GM23338 (cell line): ENCODE measurements at regions not wholly inside any gene's neighbourhood (a gene's known extent, or its start where the extent isn't known, plus 50 kb on each side); places are given as distances from the start of the nearest gene placed in this dataset.

Experiments used
- ATAC-seq: fragments of 200-7000 bp; cut with Tn5 transposase; 3 replicates; pipeline ENCODE4 v1.9.1; 2020
- DNase-seq: peaks from one replicate; pipeline ENCODE4 v3.0.0-alpha.2; 2015; ENCODE audit warnings: low spot score
- H2AFZ ChIP-seq: fragments of 200-600 bp; sonication (generic); 2 replicates; pipeline ENCODE4 v1.8.0; 2016; ENCODE audit warnings: antibody characterized with exemption, mild to moderate bottlenecking, moderate library complexity
- H3F3A ChIP-seq: fragments of 200-600 bp; sonication (generic); replicated peaks from 2 replicates; pipeline ENCODE4 v1.8.0; 2017; ENCODE audit warnings: antibody characterized with exemption, mixed run types, low read depth
- H3K27ac ChIP-seq: fragments of 200-600 bp; sonication (generic); 2 replicates; pipeline ENCODE4 v1.6.1; 2016; ENCODE audit warnings: low read depth
- H3K27me3 ChIP-seq: fragments of 200-600 bp; sonication (generic); 2 replicates; pipeline ENCODE4 v1.8.0; 2016; ENCODE audit warnings: mild to moderate bottlenecking, mixed run types, moderate library complexity; ENCODE audit not compliant: insufficient read depth
- H3K36me3 ChIP-seq: fragments of 200-600 bp; sonication (generic); 2 replicates; pipeline ENCODE4 v1.8.0; 2016; ENCODE audit warnings: mild to moderate bottlenecking; ENCODE audit not compliant: insufficient read depth
- H3K4me1 ChIP-seq: fragments of 200-600 bp; sonication (generic); 2 replicates; pipeline ENCODE4 v1.8.0; 2016; ENCODE audit warnings: mild to moderate bottlenecking, moderate library complexity; ENCODE audit not compliant: insufficient read depth
- H3K4me2 ChIP-seq: fragments of 200-600 bp; sonication (generic); 2 replicates; pipeline ENCODE4 v1.7.1; 2017; ENCODE audit warnings: mixed run types
- H3K4me3 ChIP-seq: fragments of 200-600 bp; sonication (generic); 2 replicates; pipeline ENCODE4 v1.6.1; 2016; ENCODE audit warnings: mixed run types
- H3K79me2 ChIP-seq: fragments of 200-600 bp; sonication (generic); replicated peaks from 2 replicates; pipeline ENCODE4 v1.8.0; 2017; ENCODE audit warnings: mild to moderate bottlenecking; ENCODE audit not compliant: insufficient read depth
- H3K9me2 ChIP-seq: fragments of 200-600 bp; sonication (generic); 2 replicates; pipeline ENCODE4 v1.8.0; 2017; ENCODE audit not compliant: insufficient read depth
- H4K20me1 ChIP-seq: fragments of 200-600 bp; sonication (generic); replicated peaks from 2 replicates; pipeline ENCODE4 v1.8.0; 2017; ENCODE audit warnings: mild to moderate bottlenecking; ENCODE audit not compliant: insufficient read depth
- H3K27ac Mint-ChIP-seq: 2 replicates; pipeline ENCODE4 v1.8.0; 2020; ENCODE audit warnings: inconsistent platforms, mild to moderate bottlenecking, moderate library complexity, mixed read lengths
- H3K27me3 Mint-ChIP-seq: 3 replicates; pipeline ENCODE4 v1.8.0; 2022; ENCODE audit warnings: low read depth, mild to moderate bottlenecking, moderate library complexity, mixed read lengths, inconsistent platforms; ENCODE audit not compliant: insufficient read depth, poor library complexity
- H3K36me3 Mint-ChIP-seq: 3 replicates; pipeline ENCODE4 v1.8.0; 2021; ENCODE audit warnings: low read depth, mild to moderate bottlenecking, inconsistent platforms, moderate library complexity, mixed read lengths
- H3K4me1 Mint-ChIP-seq: 3 replicates; pipeline ENCODE4 v1.8.0; 2020; ENCODE audit warnings: mild to moderate bottlenecking, inconsistent platforms, mixed read lengths
- H3K4me3 Mint-ChIP-seq: 3 replicates; pipeline ENCODE4 v1.8.0; 2021; ENCODE audit warnings: moderate library complexity, mild to moderate bottlenecking, inconsistent platforms, mixed read lengths
- H3K9me3 Mint-ChIP-seq: 3 replicates; pipeline ENCODE4 v1.8.0; 2020; ENCODE audit warnings: moderate library complexity, mild to moderate bottlenecking, inconsistent platforms, mixed read lengths
- CREB1 ChIP-seq: fragments of 250-450 bp; sonication (Bioruptor Pico); IDR thresholded peaks from 2 replicates; pipeline ENCODE4 v1.5.0; 2020; ENCODE audit warnings: low read depth, mild to moderate bottlenecking, moderate library complexity
- EZH2 ChIP-seq: fragments of 200-600 bp; sonication (generic); IDR thresholded peaks from one replicate; pipeline ENCODE4 v1.8.0; 2017; ENCODE audit warnings: antibody characterized with exemption, mild to moderate bottlenecking, low read depth; ENCODE audit not compliant: unreplicated experiment
- JUNB ChIP-seq: IDR thresholded peaks from one replicate; pipeline ENCODE4 v1.6.1; 2016; ENCODE audit warnings: antibody characterized with exemption; ENCODE audit not compliant: unreplicated experiment
- NANOG ChIP-seq: IDR thresholded peaks from 2 replicates; pipeline ENCODE4 v1.6.1; 2016; ENCODE audit warnings: antibody characterized with exemption, borderline replicate concordance
- POLR2AphosphoS5 ChIP-seq: IDR thresholded peaks from 2 replicates; pipeline ENCODE4 v1.6.1; 2016; ENCODE audit warnings: antibody characterized with exemption, low read depth
- STAT1 ChIP-seq: IDR thresholded peaks from one replicate; pipeline ENCODE4 v1.6.1; 2016; ENCODE audit warnings: antibody characterized with exemption; ENCODE audit not compliant: unreplicated experiment
- ZNF114 ChIP-seq: fragments of 250-450 bp; sonication (Bioruptor Pico); IDR thresholded peaks from 2 replicates; pipeline ENCODE4 v1.5.0; 2020; ENCODE audit warnings: mild to moderate bottlenecking, moderate library complexity
- ZNF331 ChIP-seq: fragments of 250-450 bp; sonication (Bioruptor Pico); IDR thresholded peaks from 2 replicates; pipeline ENCODE4 v1.5.0; 2020; ENCODE audit warnings: low read depth, mild to moderate bottlenecking, moderate library complexity
- TF ChIP-seq, protein P1 (sequence below): fragments of 250-450 bp; sonication (Bioruptor Pico); IDR thresholded peaks from 2 replicates; pipeline ENCODE4 v1.5.0; 2020; ENCODE audit warnings: mild to moderate bottlenecking, moderate library complexity
- TF ChIP-seq, protein P2 (sequence below): IDR thresholded peaks from one replicate; pipeline ENCODE4 v1.6.1; 2018; ENCODE audit warnings: antibody characterized with exemption; ENCODE audit not compliant: unreplicated experiment
- TF ChIP-seq, protein P3 (sequence below): IDR thresholded peaks from 2 replicates; pipeline ENCODE4 v1.6.1; 2016; ENCODE audit warnings: antibody characterized with exemption

DNA sequence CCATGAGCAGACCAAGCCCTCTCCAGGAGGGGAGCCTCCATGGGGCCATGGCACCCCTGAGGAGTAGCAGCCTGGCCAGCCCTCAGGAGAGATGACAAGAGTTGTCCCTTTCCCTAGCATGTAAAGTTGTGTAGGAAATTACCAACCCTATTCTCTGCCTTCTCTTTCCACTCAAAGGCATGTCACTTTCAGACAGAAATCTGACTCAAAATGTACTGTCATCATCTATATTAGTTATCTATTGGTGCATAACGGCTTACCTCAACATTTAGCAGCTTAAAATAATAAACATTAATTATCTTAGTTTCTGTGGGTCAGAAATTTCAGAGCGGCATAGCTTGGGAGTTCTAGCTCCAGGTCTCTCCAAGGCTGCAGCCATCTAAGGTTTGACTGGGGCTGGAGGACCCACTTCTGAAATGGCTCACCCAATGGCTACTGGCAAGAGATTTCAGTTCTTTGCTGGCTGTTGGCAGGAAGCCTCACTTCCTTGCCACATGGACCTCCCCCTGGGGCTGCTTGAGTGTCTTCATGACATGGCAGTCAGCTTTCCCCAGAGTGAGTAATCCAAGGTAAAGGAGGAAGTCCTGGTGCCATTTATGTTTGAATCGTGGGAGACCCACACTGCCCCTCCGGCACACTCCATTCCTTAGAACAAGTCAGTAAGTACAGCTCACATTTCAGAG, 632.3 kb downstream of the CCDC171 start:
- no peak overlapping the region for H3K27ac ChIP-seq
- no peaks in the 10 kb centered on the region for H3K9me2 ChIP-seq
- ATAC-seq (no peak), DNase-seq (no peak)
- no peak overlapping the region for H2AFZ ChIP-seq
- no peaks in the 10 kb centered on the region for H3K27me3 ChIP-seq
- no peaks in the 10 kb centered on the region for H3K4me1 Mint-ChIP-seq
- H3K27me3 Mint-ChIP-seq, result peaks cover 1% of the 10 kb centered on the region
- H3F3A ChIP-seq, result no peaks in the 10 kb centered on the region
- peaks cover 12% of the 10 kb centered on the region; the same call in 2 of the 3 replicates for H3K9me3 Mint-ChIP-seq
- no peak overlapping the region for H3K27ac Mint-ChIP-seq
- H3K4me2 ChIP-seq, result no peak overlapping the region
- no peak overlapping the region for H3K4me3 ChIP-seq
- H3K36me3 ChIP-seq, result no peaks in the 10 kb centered on the region
- H3K79me2 ChIP-seq, result no peaks in the 10 kb centered on the region
- no peaks in the 10 kb centered on the region for H3K4me1 ChIP-seq
- no peak overlapping the region for H3K4me3 Mint-ChIP-seq
- TF ChIP-seq EZH2, result no peak
- no peak for TF ChIP-seq ZNF114 (CRISPR knock-in tag)
- no peaks in the 10 kb centered on the region for H3K36me3 Mint-ChIP-seq
- H4K20me1 ChIP-seq, result no peaks in the 10 kb centered on the region

DNA sequence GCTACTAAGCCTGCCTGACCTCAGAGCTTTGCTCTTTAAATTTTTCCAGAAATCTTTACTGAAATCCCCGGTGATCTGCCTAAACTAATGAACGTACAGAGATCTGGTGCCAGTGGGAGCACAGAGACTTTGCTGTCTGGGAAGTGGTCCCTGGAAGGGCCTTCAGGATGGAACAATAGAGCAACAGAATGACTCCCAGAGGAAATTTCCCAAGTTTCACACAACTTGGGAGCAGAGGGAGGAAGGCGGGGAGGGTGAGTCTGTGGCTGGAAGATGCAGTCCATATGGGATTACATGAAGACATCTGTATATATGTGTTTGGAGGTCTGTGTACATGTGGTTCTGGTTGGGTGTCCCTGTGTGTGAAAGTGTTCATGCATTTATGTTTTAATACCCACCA, 638.3 kb downstream of the CCDC171 start:
- no peaks in the 10 kb centered on the region for H3K9me2 ChIP-seq
- H2AFZ ChIP-seq, result 0 out of 2 replicates have a peak overlapping the region, but pooled peaks have one; percentile 99
- ATAC-seq, result no peak
- peaks cover 12% of the 10 kb centered on the region; the same call in 2 of the 3 replicates for H3K9me3 Mint-ChIP-seq
- H3K36me3 ChIP-seq, result no peaks in the 10 kb centered on the region
- H3K4me3 Mint-ChIP-seq, result no peak overlapping the region
- no peaks in the 10 kb centered on the region for H3K27me3 Mint-ChIP-seq
- no peak overlapping the region for H3K4me2 ChIP-seq
- no peaks in the 10 kb centered on the region for H3K27me3 ChIP-seq
- H3K27ac ChIP-seq, result no peak overlapping the region
- H3K4me1 Mint-ChIP-seq, result peaks cover 15% of the 10 kb centered on the region
- no peak overlapping the region for H3K27ac Mint-ChIP-seq
- no peaks in the 10 kb centered on the region for H3K79me2 ChIP-seq
- H3K36me3 Mint-ChIP-seq, result no peaks in the 10 kb centered on the region
- no peak for DNase-seq
- H4K20me1 ChIP-seq, result no peaks in the 10 kb centered on the region
- H3F3A ChIP-seq, result no peaks in the 10 kb centered on the region
- H3K4me3 ChIP-seq, result no peak overlapping the region
- peaks cover 11% of the 10 kb centered on the region for H3K4me1 ChIP-seq
- TF ChIP-seq ZNF114 (CRISPR knock-in tag) (no peak), EZH2 (no peak), POLR2AphosphoS5 (no peak), STAT1 (no peak), ZNF331 (no peak), NANOG (no peak), JUNB (no peak), CREB1 (CRISPR knock-in tag) (no peak)
- TF ChIP-seq, protein P1, sequence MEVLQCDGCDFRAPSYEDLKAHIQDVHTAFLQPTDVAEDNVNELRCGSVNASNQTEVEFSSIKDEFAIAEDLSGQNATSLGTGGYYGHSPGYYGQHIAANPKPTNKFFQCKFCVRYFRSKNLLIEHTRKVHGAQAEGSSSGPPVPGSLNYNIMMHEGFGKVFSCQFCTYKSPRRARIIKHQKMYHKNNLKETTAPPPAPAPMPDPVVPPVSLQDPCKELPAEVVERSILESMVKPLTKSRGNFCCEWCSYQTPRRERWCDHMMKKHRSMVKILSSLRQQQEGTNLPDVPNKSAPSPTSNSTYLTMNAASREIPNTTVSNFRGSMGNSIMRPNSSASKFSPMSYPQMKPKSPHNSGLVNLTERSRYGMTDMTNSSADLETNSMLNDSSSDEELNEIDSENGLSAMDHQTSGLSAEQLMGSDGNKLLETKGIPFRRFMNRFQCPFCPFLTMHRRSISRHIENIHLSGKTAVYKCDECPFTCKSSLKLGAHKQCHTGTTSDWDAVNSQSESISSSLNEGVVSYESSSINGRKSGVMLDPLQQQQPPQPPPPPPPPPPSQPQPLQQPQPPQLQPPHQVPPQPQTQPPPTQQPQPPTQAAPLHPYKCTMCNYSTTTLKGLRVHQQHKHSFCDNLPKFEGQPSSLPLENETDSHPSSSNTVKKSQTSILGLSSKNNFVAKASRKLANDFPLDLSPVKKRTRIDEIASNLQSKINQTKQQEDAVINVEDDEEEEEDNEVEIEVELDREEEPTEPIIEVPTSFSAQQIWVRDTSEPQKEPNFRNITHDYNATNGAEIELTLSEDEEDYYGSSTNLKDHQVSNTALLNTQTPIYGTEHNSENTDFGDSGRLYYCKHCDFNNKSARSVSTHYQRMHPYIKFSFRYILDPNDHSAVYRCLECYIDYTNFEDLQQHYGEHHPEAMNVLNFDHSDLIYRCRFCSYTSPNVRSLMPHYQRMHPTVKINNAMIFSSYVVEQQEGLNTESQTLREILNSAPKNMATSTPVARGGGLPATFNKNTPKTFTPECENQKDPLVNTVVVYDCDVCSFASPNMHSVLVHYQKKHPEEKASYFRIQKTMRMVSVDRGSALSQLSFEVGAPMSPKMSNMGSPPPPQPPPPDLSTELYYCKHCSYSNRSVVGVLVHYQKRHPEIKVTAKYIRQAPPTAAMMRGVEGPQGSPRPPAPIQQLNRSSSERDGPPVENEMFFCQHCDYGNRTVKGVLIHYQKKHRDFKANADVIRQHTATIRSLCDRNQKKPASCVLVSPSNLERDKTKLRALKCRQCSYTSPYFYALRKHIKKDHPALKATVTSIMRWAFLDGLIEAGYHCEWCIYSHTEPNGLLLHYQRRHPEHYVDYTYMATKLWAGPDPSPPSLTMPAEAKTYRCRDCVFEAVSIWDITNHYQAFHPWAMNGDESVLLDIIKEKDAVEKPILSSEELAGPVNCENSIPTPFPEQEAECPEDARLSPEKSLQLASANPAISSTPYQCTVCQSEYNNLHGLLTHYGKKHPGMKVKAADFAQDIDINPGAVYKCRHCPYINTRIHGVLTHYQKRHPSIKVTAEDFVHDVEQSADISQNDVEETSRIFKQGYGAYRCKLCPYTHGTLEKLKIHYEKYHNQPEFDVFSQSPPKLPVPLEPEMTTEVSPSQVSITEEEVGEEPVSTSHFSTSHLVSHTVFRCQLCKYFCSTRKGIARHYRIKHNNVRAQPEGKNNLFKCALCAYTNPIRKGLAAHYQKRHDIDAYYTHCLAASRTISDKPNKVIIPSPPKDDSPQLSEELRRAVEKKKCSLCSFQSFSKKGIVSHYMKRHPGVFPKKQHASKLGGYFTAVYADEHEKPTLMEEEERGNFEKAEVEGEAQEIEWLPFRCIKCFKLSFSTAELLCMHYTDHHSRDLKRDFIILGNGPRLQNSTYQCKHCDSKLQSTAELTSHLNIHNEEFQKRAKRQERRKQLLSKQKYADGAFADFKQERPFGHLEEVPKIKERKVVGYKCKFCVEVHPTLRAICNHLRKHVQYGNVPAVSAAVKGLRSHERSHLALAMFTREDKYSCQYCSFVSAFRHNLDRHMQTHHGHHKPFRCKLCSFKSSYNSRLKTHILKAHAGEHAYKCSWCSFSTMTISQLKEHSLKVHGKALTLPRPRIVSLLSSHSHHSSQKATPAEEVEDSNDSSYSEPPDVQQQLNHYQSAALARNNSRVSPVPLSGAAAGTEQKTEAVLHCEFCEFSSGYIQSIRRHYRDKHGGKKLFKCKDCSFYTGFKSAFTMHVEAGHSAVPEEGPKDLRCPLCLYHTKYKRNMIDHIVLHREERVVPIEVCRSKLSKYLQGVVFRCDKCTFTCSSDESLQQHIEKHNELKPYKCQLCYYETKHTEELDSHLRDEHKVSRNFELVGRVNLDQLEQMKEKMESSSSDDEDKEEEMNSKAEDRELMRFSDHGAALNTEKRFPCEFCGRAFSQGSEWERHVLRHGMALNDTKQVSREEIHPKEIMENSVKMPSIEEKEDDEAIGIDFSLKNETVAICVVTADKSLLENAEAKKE (CRISPR knock-in tag), result no peak
- TF ChIP-seq, protein P2, sequence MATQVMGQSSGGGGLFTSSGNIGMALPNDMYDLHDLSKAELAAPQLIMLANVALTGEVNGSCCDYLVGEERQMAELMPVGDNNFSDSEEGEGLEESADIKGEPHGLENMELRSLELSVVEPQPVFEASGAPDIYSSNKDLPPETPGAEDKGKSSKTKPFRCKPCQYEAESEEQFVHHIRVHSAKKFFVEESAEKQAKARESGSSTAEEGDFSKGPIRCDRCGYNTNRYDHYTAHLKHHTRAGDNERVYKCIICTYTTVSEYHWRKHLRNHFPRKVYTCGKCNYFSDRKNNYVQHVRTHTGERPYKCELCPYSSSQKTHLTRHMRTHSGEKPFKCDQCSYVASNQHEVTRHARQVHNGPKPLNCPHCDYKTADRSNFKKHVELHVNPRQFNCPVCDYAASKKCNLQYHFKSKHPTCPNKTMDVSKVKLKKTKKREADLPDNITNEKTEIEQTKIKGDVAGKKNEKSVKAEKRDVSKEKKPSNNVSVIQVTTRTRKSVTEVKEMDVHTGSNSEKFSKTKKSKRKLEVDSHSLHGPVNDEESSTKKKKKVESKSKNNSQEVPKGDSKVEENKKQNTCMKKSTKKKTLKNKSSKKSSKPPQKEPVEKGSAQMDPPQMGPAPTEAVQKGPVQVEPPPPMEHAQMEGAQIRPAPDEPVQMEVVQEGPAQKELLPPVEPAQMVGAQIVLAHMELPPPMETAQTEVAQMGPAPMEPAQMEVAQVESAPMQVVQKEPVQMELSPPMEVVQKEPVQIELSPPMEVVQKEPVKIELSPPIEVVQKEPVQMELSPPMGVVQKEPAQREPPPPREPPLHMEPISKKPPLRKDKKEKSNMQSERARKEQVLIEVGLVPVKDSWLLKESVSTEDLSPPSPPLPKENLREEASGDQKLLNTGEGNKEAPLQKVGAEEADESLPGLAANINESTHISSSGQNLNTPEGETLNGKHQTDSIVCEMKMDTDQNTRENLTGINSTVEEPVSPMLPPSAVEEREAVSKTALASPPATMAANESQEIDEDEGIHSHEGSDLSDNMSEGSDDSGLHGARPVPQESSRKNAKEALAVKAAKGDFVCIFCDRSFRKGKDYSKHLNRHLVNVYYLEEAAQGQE, result no peak
- TF ChIP-seq, protein P3, sequence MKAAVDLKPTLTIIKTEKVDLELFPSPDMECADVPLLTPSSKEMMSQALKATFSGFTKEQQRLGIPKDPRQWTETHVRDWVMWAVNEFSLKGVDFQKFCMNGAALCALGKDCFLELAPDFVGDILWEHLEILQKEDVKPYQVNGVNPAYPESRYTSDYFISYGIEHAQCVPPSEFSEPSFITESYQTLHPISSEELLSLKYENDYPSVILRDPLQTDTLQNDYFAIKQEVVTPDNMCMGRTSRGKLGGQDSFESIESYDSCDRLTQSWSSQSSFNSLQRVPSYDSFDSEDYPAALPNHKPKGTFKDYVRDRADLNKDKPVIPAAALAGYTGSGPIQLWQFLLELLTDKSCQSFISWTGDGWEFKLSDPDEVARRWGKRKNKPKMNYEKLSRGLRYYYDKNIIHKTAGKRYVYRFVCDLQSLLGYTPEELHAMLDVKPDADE, result no peak
